22Rv1 (cell line): ENCODE measurements at regions not wholly inside any gene's neighbourhood (a gene's known extent, or its start where the extent isn't known, plus 50 kb on each side); places are given as distances from the start of the nearest gene placed in this dataset.
"Not testable (repeated sequence)": the region's sequence is repeated elsewhere in the genome, so short reads cannot be mapped to it uniquely, and the experiment has no call there.

Source experiments
- H3K27ac ChIP-seq: fragments of 450-650 bp; 2 replicates; pipeline ENCODE4 v1.5.1; 2017
- ZFX ChIP-seq: fragments of 450-650 bp; IDR thresholded peaks from 2 replicates; pipeline ENCODE4 v1.6.1; 2017; ENCODE audit warnings: antibody characterized with exemption, borderline replicate concordance
- TF ChIP-seq, protein P1 (sequence below): fragments of 450-650 bp; IDR thresholded peaks from 2 replicates; pipeline ENCODE4 v1.5.1; 2017; ENCODE audit warnings: mild to moderate bottlenecking

DNA sequence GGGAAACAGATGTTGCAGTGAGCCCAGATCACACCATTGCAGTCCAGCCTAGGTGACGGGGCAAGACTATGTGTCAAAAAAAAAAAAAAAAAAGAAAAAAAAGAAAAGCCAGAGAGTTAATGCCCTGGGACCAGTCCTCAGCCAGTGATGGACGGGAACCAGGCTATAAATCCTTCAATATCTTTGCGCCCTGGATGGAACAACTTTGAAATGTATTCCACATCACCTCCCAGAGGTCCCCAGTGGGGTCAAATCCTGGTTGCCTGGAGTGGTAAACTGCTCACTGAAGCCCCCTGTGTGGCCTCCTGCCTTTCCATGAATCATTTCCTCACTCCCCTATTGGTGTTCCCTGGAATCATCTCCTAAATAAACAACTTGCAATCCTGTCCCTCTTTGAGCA, 166.9 kb downstream of the DEFB131A start:
- no peak for TF ChIP-seq ZFX
- no peak overlapping the region for H3K27ac ChIP-seq

DNA sequence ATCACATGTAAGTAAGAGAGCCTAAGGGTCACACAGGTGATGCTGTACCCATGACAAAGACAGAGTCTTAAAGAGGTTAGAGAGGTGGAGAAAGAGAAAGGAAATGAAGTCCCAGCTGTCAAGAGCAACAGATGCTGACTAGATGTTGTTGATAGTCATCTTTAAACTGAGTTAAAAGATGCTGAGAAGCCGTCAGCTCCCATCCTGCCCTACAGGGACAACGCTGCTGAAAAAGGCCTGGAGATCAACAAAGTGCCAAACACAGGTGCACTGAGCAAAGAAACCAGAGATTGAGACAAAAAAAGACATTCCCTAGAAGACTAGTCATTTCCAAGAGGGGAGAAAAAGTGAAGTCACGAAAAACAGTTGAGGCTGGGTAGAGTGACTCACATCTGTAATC, 145.0 kb upstream of the DRD5 start:
- not testable (repeated sequence) for H3K27ac ChIP-seq

DNA sequence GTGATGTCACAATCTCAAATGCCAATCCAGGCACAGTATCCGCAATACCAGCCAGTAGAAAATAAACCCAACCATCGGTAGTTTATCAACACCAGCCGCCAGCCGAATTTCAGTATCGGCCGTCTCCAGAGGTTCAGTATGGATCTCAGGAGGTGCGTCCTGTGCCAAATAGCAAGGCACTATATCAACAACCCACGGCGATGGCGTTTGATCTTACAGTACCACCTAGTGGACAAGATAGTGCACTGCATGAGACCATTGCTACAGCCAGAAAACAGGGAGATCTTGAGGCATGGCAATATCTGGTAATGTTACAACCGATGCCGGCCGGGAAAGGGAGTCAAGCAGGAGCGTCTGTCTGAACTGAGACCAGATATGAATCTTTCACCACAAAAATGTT, 121.8 kb upstream of the DRD5 start:
- H3K27ac ChIP-seq, result not testable (repeated sequence)

GRCh38 chr4:9660955-9661354, 120.5 kb upstream of the DRD5 start:
- not testable (repeated sequence) for H3K27ac ChIP-seq

More for the DNA sequence above, 121.8 kb upstream of the DRD5 start:
- TF ChIP-seq, protein P1, sequence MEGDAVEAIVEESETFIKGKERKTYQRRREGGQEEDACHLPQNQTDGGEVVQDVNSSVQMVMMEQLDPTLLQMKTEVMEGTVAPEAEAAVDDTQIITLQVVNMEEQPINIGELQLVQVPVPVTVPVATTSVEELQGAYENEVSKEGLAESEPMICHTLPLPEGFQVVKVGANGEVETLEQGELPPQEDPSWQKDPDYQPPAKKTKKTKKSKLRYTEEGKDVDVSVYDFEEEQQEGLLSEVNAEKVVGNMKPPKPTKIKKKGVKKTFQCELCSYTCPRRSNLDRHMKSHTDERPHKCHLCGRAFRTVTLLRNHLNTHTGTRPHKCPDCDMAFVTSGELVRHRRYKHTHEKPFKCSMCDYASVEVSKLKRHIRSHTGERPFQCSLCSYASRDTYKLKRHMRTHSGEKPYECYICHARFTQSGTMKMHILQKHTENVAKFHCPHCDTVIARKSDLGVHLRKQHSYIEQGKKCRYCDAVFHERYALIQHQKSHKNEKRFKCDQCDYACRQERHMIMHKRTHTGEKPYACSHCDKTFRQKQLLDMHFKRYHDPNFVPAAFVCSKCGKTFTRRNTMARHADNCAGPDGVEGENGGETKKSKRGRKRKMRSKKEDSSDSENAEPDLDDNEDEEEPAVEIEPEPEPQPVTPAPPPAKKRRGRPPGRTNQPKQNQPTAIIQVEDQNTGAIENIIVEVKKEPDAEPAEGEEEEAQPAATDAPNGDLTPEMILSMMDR, result peak; percentile 42

DNA sequence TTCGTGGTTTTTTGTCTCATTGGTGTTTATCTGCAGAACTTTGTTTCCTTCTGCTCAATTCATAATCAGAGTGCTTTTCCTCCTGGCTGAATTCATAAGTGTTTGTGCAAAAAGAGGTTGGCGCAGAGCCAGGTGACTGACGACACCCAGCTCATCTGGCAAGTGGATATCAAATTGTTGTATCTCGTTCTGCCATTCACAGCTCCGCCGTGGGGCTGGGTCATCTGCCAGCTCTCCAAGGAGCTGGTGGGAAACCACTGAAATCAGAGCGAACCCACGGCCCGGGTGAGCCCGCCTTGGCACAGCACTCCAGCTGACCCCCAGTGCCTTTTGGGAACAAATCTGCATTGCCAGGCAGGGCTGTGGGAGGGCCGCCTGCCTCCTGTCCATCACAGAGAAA, 110.7 kb upstream of the DRD5 start:
- H3K27ac ChIP-seq, result not testable (repeated sequence)

- H3K27ac ChIP-seq, result not testable (repeated sequence)
These were observed 104.1 kb upstream of the DRD5 start for GRCh38 chr4:9677357-9677756.

GRCh38 chr4:9679704-9680478, 101.5 kb upstream of the DRD5 start:
- no peak for TF ChIP-seq ZFX
- TF ChIP-seq, protein P1, result no peak
- H3K27ac ChIP-seq, result no peak overlapping the region

GRCh38 chr4:9683174-9683573, 98.3 kb upstream of the DRD5 start:
- not testable (repeated sequence) for H3K27ac ChIP-seq

DNA sequence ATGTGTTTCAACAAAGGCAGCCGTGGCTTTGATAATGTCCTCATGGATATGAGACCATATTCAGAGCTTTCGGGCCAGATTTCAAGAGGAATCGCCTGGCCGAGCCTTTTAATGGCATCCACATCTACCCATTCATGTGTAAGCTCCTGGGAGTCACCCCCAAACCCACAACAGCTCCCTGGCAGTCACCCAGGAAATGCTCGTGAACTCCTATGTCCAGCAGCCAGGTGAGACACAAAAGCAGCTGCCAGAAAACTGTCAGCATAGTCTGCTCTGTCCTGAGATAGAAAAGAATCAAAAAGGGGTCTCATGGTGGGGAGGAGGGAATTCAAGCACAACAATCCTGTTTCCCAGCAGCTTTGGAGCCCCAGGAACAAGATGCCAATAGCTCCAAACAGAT, 96.4 kb upstream of the DRD5 start:
- not testable (repeated sequence) for H3K27ac ChIP-seq

GRCh38 chr4:9685692-9686091, 95.7 kb upstream of the DRD5 start:
- no peak for TF ChIP-seq ZFX
- TF ChIP-seq, protein P1, result no peak
- no peak overlapping the region for H3K27ac ChIP-seq

- not testable (repeated sequence) for H3K27ac ChIP-seq
These were observed 90.7 kb upstream of the DRD5 start for GRCh38 chr4:9690636-9691237.

DNA sequence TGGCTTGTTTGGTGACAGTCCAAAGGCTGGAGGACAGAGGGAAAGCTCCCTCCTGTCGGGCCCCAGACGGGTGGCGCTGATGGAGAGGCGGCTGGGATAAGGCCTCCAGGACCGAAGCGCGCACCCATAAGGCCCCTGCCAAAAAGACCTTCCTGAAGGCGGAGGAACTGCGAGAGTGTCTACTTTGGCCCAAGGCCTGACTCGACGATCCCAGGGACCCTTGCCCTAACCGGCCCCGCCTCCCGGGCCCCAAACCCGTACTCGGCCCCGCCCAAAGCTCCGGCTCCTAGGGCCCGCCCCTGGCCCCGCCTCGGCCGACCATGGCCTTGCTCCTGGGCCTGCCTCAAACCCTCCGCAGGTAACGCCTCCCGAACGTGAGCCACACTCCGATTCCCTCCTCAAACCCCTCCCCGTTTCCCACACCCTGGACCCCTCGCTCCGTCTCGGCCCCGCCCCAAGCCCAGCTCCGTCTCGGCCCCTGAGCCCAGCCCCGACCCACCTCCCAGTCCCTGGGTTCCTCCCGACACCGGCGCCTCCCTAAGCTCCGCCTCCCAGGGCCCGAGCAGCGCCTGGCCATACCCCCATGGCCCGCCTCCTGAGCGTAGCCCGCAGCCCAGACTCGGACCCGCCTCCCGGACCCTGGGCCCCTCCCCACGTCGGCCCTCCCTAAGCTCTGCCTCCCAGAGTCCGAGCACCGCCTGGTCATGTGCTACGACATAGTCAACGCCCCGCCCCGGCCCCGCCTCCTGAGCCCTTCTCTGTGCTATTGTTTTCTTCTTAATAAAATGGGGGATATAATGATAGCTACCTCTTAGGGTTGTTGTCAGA, 90.0 kb upstream of the DRD5 start:
- no peak overlapping the region for H3K27ac ChIP-seq
- no peak for TF ChIP-seq ZFX
- TF ChIP-seq, protein P1, result no peak

- not testable (repeated sequence) for H3K27ac ChIP-seq
These were observed 88.5 kb upstream of the DRD5 start for GRCh38 chr4:9692791-9693491.

DNA sequence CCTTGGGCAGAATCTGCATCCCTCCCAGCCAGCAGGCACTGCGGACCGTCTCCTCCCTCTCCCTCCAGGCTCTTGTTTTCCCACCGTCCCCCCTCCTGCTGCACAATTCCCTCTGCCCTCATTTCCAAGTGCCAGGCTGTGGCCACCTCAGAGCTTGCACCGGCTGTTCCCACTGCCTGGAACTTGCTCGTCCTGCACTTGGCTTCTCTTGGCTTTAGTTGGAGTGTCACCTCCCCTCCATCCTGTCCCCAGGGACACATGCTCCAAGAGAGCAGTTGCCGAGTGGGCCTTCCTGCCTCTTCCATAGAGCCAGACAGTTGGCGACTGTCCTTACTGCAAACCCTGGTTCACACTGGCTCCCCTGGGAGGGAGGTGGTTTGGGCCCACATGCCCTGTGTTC, 87.0 kb upstream of the DRD5 start:
- H3K27ac ChIP-seq, result not testable (repeated sequence)
